ENCODE measurements at regions not wholly inside any gene's neighbourhood (a gene's known extent, or its start where the extent isn't known, plus 50 kb on each side); places are given as distances from the start of the nearest gene placed in this dataset.

GRCh38 chr2:221845021-221845365 is 272.9 kb upstream of the EPHA4 start:
- TF ChIP-seq, protein P1, sequence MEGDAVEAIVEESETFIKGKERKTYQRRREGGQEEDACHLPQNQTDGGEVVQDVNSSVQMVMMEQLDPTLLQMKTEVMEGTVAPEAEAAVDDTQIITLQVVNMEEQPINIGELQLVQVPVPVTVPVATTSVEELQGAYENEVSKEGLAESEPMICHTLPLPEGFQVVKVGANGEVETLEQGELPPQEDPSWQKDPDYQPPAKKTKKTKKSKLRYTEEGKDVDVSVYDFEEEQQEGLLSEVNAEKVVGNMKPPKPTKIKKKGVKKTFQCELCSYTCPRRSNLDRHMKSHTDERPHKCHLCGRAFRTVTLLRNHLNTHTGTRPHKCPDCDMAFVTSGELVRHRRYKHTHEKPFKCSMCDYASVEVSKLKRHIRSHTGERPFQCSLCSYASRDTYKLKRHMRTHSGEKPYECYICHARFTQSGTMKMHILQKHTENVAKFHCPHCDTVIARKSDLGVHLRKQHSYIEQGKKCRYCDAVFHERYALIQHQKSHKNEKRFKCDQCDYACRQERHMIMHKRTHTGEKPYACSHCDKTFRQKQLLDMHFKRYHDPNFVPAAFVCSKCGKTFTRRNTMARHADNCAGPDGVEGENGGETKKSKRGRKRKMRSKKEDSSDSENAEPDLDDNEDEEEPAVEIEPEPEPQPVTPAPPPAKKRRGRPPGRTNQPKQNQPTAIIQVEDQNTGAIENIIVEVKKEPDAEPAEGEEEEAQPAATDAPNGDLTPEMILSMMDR (IDR thresholded peaks at IDR 0.05; ENCODE audit: low read length), result no peak
- no peak for TF ChIP-seq EZH2 (IDR thresholded peaks at IDR 0.05; ENCODE audit: borderline replicate concordance, low read length)
